Keratinocyte (primary cell): ENCODE measurements at regions not wholly inside any gene's neighbourhood (a gene's known extent, or its start where the extent isn't known, plus 50 kb on each side); places are given as distances from the start of the nearest gene placed in this dataset.

ENCODE experiments used
- DNase-seq: peaks from one replicate; pipeline ENCODE4 v3.0.0-alpha.2; 2011; ENCODE audit warnings: low read depth, missing footprints, low spot score
- FAIRE-seq: peaks from 2 replicates; lab custom pipeline; 2011; peaks lifted over from hg19 to GRCh38; lab: Jason Lieb, UNC
- H2AFZ ChIP-seq: 2 replicates; pipeline ENCODE4 v1.6.0; 2012; ENCODE audit warnings: low read length, control low read depth, inconsistent platforms; ENCODE audit not compliant: control insufficient read depth
- H3K27ac ChIP-seq: 2 replicates; pipeline ENCODE4 v1.5.1; 2011; ENCODE audit warnings: low read length; ENCODE audit not compliant: control insufficient read depth, insufficient read depth
- H3K27me3 ChIP-seq: 3 replicates; pipeline ENCODE4 v1.6.0; 2011; ENCODE audit warnings: low read length; ENCODE audit not compliant: control insufficient read depth, insufficient read depth; ENCODE audit errors: extremely low read depth
- H3K36me3 ChIP-seq, 2 experiments: 2 replicates in 1 of 2; 3 replicates in 1 of 2; pipeline ENCODE4 v1.5.1; 2011; ENCODE audit warnings: low read length in 2 of 2, mild to moderate bottlenecking in 1 of 2; ENCODE audit not compliant: control insufficient read depth in 2 of 2, insufficient read depth in 2 of 2; ENCODE audit errors: extremely low read depth in 1 of 2
- H3K4me1 ChIP-seq: 3 replicates; pipeline ENCODE4 v1.5.1; 2011; ENCODE audit warnings: low read length; ENCODE audit not compliant: control insufficient read depth, insufficient read depth; ENCODE audit errors: extremely low read depth
- H3K4me2 ChIP-seq: 3 replicates; pipeline ENCODE4 v1.6.0; 2011; ENCODE audit warnings: low read depth, low read length; ENCODE audit not compliant: control insufficient read depth, insufficient read depth; ENCODE audit errors: extremely low read depth
- H3K4me3 ChIP-seq, 3 experiments: fragments of 200-600 bp in 1 of 3; sonication (generic) in 1 of 3; 2 replicates in 2 of 3; 3 replicates in 1 of 3; pipeline ENCODE4 v1.5.1; 2011 to 2016; ENCODE audit warnings: low read length in 3 of 3, mild to moderate bottlenecking in 3 of 3, control low read depth in 2 of 3, inconsistent platforms in 1 of 3, low read depth in 1 of 3, mixed read lengths in 1 of 3, mixed run types in 1 of 3, moderate library complexity in 1 of 3; ENCODE audit not compliant: control insufficient read depth in 2 of 3, insufficient read depth in 2 of 3; ENCODE audit errors: extremely low read depth in 1 of 3
- H3K79me2 ChIP-seq: 2 replicates; pipeline ENCODE4 v1.6.0; 2012; ENCODE audit warnings: low read length; ENCODE audit not compliant: control insufficient read depth, insufficient read depth
- H3K9ac ChIP-seq: 3 replicates; pipeline ENCODE4 v1.6.0; 2011; ENCODE audit warnings: low read length; ENCODE audit not compliant: control insufficient read depth, insufficient read depth; ENCODE audit errors: extremely low read depth
- H3K9me1 ChIP-seq: 3 replicates; pipeline ENCODE4 v1.6.0; 2011; ENCODE audit warnings: low read length; ENCODE audit not compliant: control insufficient read depth, insufficient read depth; ENCODE audit errors: extremely low read depth
- H3K9me3 ChIP-seq: 2 replicates; pipeline ENCODE4 v1.5.1; 2012; ENCODE audit warnings: low read depth, low read length; ENCODE audit not compliant: control insufficient read depth
- H4K20me1 ChIP-seq: 3 replicates; pipeline ENCODE4 v1.6.0; 2011; ENCODE audit warnings: low read length; ENCODE audit not compliant: control insufficient read depth, insufficient read depth; ENCODE audit errors: extremely low read depth
- EZH2 ChIP-seq: IDR thresholded peaks from one replicate; pipeline ENCODE4 v1.6.1; 2012; ENCODE audit warnings: inconsistent platforms, mild to moderate bottlenecking, low read length, moderate library complexity
- dilution Hi-C: fragments of 300-500 bp; cut with MboI; formaldehyde crosslinking; loops from one replicate; pipeline ENCODE4 v1.7.0; 2020; ENCODE audit warnings: low sequenced_read_pairs; ENCODE audit not compliant: extremely low pct_ligation_motif_present
- TF ChIP-seq, protein P1 (sequence below), 3 experiments: IDR thresholded peaks in 1 of 3; conservative IDR thresholded peaks in 1 of 3; optimal IDR thresholded peaks in 1 of 3; 2 replicates in 2 of 3; 3 replicates in 1 of 3; pipeline versions ENCODE3 to v1.5.1; 2011; ENCODE audit warnings: low read length in 3 of 3, mild to moderate bottlenecking in 3 of 3, moderate library complexity in 2 of 3, control low read depth in 1 of 3, inconsistent platforms in 1 of 3; ENCODE audit not compliant: insufficient read depth in 2 of 3; ENCODE audit errors: extremely low read depth in 1 of 3

DNA sequence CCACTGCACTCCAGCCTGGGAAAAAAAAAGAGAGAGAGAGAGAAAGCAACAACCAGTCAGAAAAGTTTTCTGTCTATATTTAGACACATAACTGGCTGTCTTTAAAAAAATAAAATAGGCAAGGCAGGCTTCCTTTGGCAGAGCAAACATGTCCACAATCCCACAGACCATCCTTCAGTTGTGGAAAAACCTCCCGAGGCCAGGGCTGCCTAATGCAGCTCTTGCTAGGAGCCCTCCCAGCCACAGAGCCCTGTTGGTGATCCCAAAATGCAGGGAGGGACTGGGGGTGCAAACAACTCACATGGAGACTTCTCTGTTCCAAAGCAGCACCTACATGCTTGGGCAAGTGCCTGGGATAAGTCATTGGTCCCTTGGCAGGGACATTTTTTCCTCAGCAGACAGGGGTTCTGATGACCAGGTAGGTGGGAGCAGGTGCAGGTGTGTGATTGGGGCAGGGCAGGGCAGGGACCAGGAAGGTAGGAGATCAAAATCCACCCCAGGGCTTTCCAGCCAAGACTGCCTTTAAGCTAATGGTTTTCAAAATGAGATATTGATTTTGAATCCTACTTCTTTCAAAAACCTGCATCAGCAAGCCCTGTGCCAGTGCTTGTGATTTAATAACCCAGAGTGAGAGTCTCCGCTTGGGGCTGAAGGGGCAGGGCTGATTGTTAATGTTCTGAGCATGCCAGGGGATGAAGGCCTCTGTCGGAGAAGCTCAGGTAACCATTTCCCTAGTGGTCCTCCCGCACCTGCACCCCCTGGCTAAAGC is 178.5 kb downstream of the USP12 start:
- Histone ChIP-seq H3K27me3 (peaks cover 3% of the 10 kb centered on the region), H3K4me1 (no peaks in the 10 kb centered on the region), H3K4me2 (no peak overlapping the region), H3K27ac (no peak overlapping the region), H3K9ac (no peak overlapping the region), H2AFZ (no peak overlapping the region), H3K79me2 (no peaks in the 10 kb centered on the region), H3K9me3 (no peaks in the 10 kb centered on the region), H3K4me3 (no peak overlapping the region), H3K9me1 (no peaks in the 10 kb centered on the region), H4K20me1 (no peaks in the 10 kb centered on the region), H3K36me3 (no peaks in the 10 kb centered on the region)
- dilution Hi-C loops = no loop called here
- TF ChIP-seq, protein P1, sequence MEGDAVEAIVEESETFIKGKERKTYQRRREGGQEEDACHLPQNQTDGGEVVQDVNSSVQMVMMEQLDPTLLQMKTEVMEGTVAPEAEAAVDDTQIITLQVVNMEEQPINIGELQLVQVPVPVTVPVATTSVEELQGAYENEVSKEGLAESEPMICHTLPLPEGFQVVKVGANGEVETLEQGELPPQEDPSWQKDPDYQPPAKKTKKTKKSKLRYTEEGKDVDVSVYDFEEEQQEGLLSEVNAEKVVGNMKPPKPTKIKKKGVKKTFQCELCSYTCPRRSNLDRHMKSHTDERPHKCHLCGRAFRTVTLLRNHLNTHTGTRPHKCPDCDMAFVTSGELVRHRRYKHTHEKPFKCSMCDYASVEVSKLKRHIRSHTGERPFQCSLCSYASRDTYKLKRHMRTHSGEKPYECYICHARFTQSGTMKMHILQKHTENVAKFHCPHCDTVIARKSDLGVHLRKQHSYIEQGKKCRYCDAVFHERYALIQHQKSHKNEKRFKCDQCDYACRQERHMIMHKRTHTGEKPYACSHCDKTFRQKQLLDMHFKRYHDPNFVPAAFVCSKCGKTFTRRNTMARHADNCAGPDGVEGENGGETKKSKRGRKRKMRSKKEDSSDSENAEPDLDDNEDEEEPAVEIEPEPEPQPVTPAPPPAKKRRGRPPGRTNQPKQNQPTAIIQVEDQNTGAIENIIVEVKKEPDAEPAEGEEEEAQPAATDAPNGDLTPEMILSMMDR (optimal IDR thresholded peaks at IDR 0.05 in 1 of 3, IDR thresholded peaks at IDR 0.05 in 1 of 3, conservative IDR thresholded peaks at IDR 0.05 in 1 of 3; ENCODE audit: extremely low read depth in 1 of 3, insufficient read depth in 2 of 3, low read length in 3 of 3) = no peak
- TF ChIP-seq EZH2 = no peak
- DNase-seq (no peak), FAIRE-seq (no peak)

DNA sequence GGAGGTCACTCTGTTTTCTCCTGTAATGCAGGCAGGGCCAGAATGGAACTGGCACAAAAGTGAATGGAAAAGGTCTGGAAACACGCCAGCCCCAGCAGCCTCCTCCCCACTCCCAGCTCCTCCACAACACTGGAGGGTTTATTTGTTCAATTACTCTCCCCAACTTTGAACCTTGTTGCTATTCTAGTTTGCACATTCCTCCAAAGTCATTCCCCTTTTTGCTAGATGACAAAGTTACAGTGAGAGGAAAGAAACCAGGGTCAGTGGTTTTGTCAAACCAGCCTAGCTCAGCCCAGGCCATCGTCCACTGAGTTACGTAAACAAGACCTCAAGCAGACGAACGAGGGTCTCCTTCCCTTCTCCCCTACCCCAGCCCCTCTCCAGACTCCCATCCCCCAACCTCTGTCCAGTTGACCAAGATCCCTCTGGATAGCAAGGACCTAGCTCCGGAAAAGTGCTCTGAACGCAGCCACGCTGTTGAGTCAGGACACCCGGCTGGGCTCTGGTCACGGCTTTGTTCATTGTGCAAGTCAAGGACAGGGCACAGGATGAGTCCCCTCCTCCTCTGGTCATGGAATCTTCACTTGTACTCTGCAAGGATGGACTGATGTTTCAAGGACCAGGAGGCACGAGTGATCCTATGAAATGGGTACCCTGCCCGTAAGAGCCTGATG is 180.0 kb downstream of the USP12 start:
- H3K4me2 ChIP-seq = no peak overlapping the region
- H3K27ac ChIP-seq = no peak overlapping the region
- peaks cover 6% of the 10 kb centered on the region for H3K27me3 ChIP-seq
- no peak for TF ChIP-seq EZH2
- TF ChIP-seq, protein P1 (optimal IDR thresholded peaks at IDR 0.05 in 1 of 3, IDR thresholded peaks at IDR 0.05 in 1 of 3, conservative IDR thresholded peaks at IDR 0.05 in 1 of 3; ENCODE audit: extremely low read depth in 1 of 3, insufficient read depth in 2 of 3, low read length in 3 of 3) = no peak
- no peaks in the 10 kb centered on the region for H3K9me3 ChIP-seq
- no peaks in the 10 kb centered on the region for H3K79me2 ChIP-seq
- DNase-seq (no peak), FAIRE-seq (no peak)
- H3K36me3 ChIP-seq = no peaks in the 10 kb centered on the region
- H3K4me1 ChIP-seq = no peaks in the 10 kb centered on the region
- H3K4me3 ChIP-seq = no peak overlapping the region
- H3K9me1 ChIP-seq = no peaks in the 10 kb centered on the region
- no peak overlapping the region for H3K9ac ChIP-seq
- H2AFZ ChIP-seq = no peak overlapping the region
- H4K20me1 ChIP-seq = no peaks in the 10 kb centered on the region
- dilution Hi-C loops = no loop called here
